ENCODE measurements at regions not wholly inside any gene's neighbourhood (a gene's known extent, or its start where the extent isn't known, plus 50 kb on each side); places are given as distances from the start of the nearest gene placed in this dataset.

DNA sequence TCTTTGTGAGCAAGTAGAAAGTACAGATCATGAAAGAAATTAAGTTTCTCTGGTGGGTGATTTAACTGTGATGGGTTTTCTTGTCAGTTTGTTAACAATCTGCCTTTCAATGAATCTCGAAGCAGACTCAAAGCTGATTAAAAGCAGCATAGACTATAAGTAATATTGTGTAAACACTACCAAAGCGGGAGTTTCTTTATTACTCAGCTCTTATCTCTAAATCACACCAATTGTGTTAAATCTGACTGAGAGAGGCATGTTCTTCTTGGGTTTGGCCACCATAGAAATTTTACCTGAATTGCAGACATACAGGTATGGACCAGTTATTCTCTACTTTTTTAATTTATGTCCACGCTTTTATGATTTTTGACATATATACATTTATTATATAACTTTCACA is 65.2 kb downstream of the DKK1 start:
- H3K9ac ChIP-seq (ENCODE audit: low read length), result no peak overlapping the region
- no peak overlapping the region for H3K4me2 ChIP-seq (ENCODE audit: low read length)
- H3F3A ChIP-seq (ENCODE audit: insufficient read depth, low read length), result no peaks in the 10 kb centered on the region
- no peaks in the 10 kb centered on the region for H4K20me1 ChIP-seq (ENCODE audit: insufficient read depth, low read length)
- H3K27me3 ChIP-seq (ENCODE audit: insufficient read depth, low read length), result no peaks in the 10 kb centered on the region
- no peak overlapping the region for H2AFZ ChIP-seq (ENCODE audit: low read length)
- no peaks in the 10 kb centered on the region for H3K79me2 ChIP-seq (ENCODE audit: insufficient read depth, low read length)
- H3K4me3 ChIP-seq (ENCODE audit: low read depth, low read length, poor library complexity, severe bottlenecking), result no peak overlapping the region
- H3K4me1 ChIP-seq (ENCODE audit: insufficient read depth, low read length, severe bottlenecking), result no peaks in the 10 kb centered on the region
- no peak overlapping the region for H3K27ac ChIP-seq (ENCODE audit: low read depth, low read length, poor library complexity, severe bottlenecking)
- no peaks in the 10 kb centered on the region for H3K36me3 ChIP-seq (ENCODE audit: insufficient read depth, low read length)
- TF ChIP-seq EZH2 (IDR thresholded peaks at IDR 0.05; ENCODE audit: borderline replicate concordance, low read length), result no peak
- TF ChIP-seq, protein P1, sequence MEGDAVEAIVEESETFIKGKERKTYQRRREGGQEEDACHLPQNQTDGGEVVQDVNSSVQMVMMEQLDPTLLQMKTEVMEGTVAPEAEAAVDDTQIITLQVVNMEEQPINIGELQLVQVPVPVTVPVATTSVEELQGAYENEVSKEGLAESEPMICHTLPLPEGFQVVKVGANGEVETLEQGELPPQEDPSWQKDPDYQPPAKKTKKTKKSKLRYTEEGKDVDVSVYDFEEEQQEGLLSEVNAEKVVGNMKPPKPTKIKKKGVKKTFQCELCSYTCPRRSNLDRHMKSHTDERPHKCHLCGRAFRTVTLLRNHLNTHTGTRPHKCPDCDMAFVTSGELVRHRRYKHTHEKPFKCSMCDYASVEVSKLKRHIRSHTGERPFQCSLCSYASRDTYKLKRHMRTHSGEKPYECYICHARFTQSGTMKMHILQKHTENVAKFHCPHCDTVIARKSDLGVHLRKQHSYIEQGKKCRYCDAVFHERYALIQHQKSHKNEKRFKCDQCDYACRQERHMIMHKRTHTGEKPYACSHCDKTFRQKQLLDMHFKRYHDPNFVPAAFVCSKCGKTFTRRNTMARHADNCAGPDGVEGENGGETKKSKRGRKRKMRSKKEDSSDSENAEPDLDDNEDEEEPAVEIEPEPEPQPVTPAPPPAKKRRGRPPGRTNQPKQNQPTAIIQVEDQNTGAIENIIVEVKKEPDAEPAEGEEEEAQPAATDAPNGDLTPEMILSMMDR (IDR thresholded peaks at IDR 0.05; ENCODE audit: low read length), result no peak
- no peaks in the 10 kb centered on the region for H3K9me2 ChIP-seq (ENCODE audit: low read depth, low read length)
- no peaks in the 10 kb centered on the region for H3K9me3 ChIP-seq (ENCODE audit: low read length)

DNA sequence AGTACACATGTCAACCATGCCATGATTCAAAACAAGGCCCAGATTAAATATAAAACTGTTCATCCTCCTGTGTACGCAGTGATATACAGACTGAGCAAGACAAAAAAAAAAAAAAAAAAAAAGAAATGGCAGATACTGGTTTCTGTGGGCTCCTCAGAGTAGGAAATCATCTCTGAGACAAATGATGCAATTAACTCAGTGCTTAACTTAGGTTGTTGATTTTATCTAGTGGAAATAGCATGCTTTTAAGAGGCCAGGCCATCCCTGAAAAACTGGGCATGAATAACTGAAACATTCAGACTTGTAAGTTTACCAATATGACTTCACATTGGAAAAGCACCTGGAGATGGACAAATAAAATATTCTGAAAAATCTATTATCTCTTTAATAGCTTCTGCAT is 69.0 kb downstream of the DKK1 start:
- Histone ChIP-seq H3K27ac (ENCODE audit: low read depth, low read length, poor library complexity, severe bottlenecking) (no peak overlapping the region), H4K20me1 (ENCODE audit: insufficient read depth, low read length) (no peaks in the 10 kb centered on the region), H3K79me2 (ENCODE audit: insufficient read depth, low read length) (no peaks in the 10 kb centered on the region), H3K9me2 (ENCODE audit: low read depth, low read length) (no peaks in the 10 kb centered on the region), H3K9me3 (ENCODE audit: low read length) (no peaks in the 10 kb centered on the region), H3K9ac (ENCODE audit: low read length) (no peak overlapping the region), H3K27me3 (ENCODE audit: insufficient read depth, low read length) (no peaks in the 10 kb centered on the region), H3K4me1 (ENCODE audit: insufficient read depth, low read length, severe bottlenecking) (no peaks in the 10 kb centered on the region), H3K4me2 (ENCODE audit: low read length) (no peak overlapping the region), H2AFZ (ENCODE audit: low read length) (no peak overlapping the region), H3K4me3 (ENCODE audit: low read depth, low read length, poor library complexity, severe bottlenecking) (no peak overlapping the region), H3F3A (ENCODE audit: insufficient read depth, low read length) (no peaks in the 10 kb centered on the region), H3K36me3 (ENCODE audit: insufficient read depth, low read length) (no peaks in the 10 kb centered on the region)
- no peak for TF ChIP-seq EZH2 (IDR thresholded peaks at IDR 0.05; ENCODE audit: borderline replicate concordance, low read length)
- TF ChIP-seq, protein P1 (IDR thresholded peaks at IDR 0.05; ENCODE audit: low read length), result no peak

DNA sequence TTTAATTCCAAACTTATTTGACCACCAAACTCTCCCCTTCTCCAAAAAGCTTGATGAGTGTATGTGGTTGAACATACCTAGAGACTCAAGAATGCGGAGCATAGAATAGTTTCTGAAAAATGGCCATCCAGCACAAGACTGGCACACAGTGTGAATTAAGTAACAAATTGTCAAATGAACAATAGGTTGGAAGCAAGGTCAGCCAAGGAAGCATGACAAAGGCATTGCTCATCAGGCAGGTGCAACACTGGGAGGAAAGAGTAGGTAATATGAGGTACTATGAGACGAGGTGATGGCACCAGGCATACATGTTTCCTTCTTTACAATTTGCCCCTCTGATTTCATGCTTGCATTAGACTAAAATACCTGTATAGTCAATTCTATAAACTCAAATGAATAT is 73.7 kb downstream of the DKK1 start:
- H3F3A ChIP-seq (ENCODE audit: insufficient read depth, low read length), result no peaks in the 10 kb centered on the region
- no peak overlapping the region for H3K9ac ChIP-seq (ENCODE audit: low read length)
- no peaks in the 10 kb centered on the region for H3K9me3 ChIP-seq (ENCODE audit: low read length)
- H3K9me2 ChIP-seq (ENCODE audit: low read depth, low read length), result no peaks in the 10 kb centered on the region
- no peaks in the 10 kb centered on the region for H3K36me3 ChIP-seq (ENCODE audit: insufficient read depth, low read length)
- no peak for TF ChIP-seq EZH2 (IDR thresholded peaks at IDR 0.05; ENCODE audit: borderline replicate concordance, low read length)
- TF ChIP-seq, protein P1 (IDR thresholded peaks at IDR 0.05; ENCODE audit: low read length), result no peak
- no peak overlapping the region for H3K27ac ChIP-seq (ENCODE audit: low read depth, low read length, poor library complexity, severe bottlenecking)
- no peak overlapping the region for H3K4me3 ChIP-seq (ENCODE audit: low read depth, low read length, poor library complexity, severe bottlenecking)
- H3K4me1 ChIP-seq (ENCODE audit: insufficient read depth, low read length, severe bottlenecking), result no peaks in the 10 kb centered on the region
- H3K4me2 ChIP-seq (ENCODE audit: low read length), result no peak overlapping the region
- H3K79me2 ChIP-seq (ENCODE audit: insufficient read depth, low read length), result no peaks in the 10 kb centered on the region
- no peaks in the 10 kb centered on the region for H3K27me3 ChIP-seq (ENCODE audit: insufficient read depth, low read length)
- no peaks in the 10 kb centered on the region for H4K20me1 ChIP-seq (ENCODE audit: insufficient read depth, low read length)
- no peak overlapping the region for H2AFZ ChIP-seq (ENCODE audit: low read length)
